Vagina (tissue), 2 donors: ENCODE measurements at regions not wholly inside any gene's neighbourhood (a gene's known extent, or its start where the extent isn't known, plus 50 kb on each side); places are given as distances from the start of the nearest gene placed in this dataset.

Experiments used
- CTCF ChIP-seq, 3 experiments: fragments of 450-650 bp in 2 of 3; fragments of 200-600 bp in 1 of 3; sonication (generic) in 1 of 3; IDR thresholded peaks; one replicate each; pipeline ENCODE4 v1.5.1; 2017 to 2019; ENCODE audit warnings: antibody characterized with exemption in 3 of 3, mild to moderate bottlenecking in 2 of 3, moderate library complexity in 2 of 3
- POLR2A ChIP-seq, 2 donors: fragments of 450-650 bp; IDR thresholded peaks; one replicate each; pipeline ENCODE4 v1.6.1; 2017; ENCODE audit warnings: antibody characterized with exemption in 2 of 2, mild to moderate bottlenecking in 2 of 2, moderate library complexity in 2 of 2

- TF ChIP-seq CTCF (IDR thresholded peaks at IDR 0.05) = no peak
- TF ChIP-seq POLR2A (IDR thresholded peaks at IDR 0.05) = no peak
These were observed 2094.5 kb upstream of the CELF4 start for GRCh38 chr18:39660141-39660540.
